SHP77 treated with DMSO at 0.1 percent for 48 hours (cell line): ENCODE measurements at regions not wholly inside any gene's neighbourhood (a gene's known extent, or its start where the extent isn't known, plus 50 kb on each side); places are given as distances from the start of the nearest gene placed in this dataset.

Source experiments
- DNase-seq: peaks from one replicate; lab custom pipeline; 2025; lab: John Stamatoyannopoulos, UW

- DNase-seq: no peak
Measured at GRCh38 chr7:116420003-116420402, 79.5 kb upstream of the CAV2 start.

DNA sequence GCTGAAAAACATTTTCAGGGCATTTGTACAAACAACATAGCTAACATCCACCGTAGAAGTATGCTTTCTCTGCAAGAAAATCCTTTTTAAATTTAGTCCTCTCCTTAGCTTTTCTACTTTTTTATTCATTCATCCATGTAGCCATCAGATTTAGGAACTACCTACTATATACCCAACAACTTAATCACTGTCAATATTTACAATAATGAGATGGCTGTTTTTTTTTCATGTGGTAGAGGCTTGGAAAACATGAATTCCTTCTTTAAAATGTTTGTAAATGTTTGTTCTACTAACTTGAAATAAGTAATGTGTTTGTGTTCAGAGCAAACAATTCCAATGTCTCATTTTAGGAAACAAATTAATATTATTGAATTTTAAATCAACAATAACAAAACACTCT, 78.2 kb upstream of the CAV2 start:
- DNase-seq: no peak

GRCh38 chr7:116422683-116423082, 76.9 kb upstream of the CAV2 start:
- DNase-seq: no peak

DNA sequence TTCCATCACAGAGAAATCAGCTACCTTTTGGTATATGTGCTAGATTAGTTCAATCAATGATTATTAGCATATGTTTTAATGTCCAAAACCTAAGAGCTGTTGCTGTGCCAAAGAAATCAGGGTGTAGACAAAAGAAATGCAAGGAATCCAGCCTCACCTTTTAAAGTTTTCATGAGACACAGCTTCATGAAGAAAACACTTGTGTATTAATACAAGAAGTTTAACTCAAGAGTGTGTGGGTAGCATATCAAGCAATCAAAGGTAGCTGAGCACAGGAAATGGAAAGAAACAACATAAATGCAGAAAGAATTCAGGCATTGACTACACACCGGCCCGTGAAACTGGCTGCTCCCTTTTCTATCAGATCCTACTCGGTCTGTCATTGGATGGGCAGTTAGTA, 76.0 kb upstream of the CAV2 start:
- DNase-seq: no peak

DNA sequence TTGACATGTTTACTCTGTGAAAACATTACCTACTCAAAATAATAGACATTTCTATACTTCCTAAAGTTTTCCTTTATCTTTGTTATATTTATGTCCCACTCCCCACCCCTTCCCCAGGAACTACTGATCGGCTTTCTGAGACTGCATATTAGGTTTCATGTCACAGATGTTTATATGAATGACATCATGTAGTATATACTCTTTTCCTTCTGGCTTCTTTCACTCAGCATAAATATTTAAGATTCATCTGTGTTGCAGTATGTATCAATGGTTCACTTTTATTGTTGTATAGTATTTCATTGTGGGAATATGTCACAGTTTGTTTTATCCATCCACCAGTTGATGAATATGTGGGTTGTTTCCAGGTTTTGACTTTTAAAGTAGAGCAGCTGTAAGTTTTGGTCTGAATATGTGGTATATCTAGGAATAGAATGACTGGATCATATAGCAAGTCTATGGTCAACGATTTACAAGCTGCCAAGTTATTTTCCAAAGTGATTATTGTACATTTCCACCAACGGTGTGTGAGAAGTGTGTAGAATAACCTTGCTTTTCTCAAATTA, 73.8 kb upstream of the CAV2 start:
- DNase-seq: no peak

GRCh38 chr7:116426428-116427156, 72.9 kb upstream of the CAV2 start:
- no peak for DNase-seq

- no peak for DNase-seq
Measured at GRCh38 chr7:116429986-116430619, 69.4 kb upstream of the CAV2 start.

DNA sequence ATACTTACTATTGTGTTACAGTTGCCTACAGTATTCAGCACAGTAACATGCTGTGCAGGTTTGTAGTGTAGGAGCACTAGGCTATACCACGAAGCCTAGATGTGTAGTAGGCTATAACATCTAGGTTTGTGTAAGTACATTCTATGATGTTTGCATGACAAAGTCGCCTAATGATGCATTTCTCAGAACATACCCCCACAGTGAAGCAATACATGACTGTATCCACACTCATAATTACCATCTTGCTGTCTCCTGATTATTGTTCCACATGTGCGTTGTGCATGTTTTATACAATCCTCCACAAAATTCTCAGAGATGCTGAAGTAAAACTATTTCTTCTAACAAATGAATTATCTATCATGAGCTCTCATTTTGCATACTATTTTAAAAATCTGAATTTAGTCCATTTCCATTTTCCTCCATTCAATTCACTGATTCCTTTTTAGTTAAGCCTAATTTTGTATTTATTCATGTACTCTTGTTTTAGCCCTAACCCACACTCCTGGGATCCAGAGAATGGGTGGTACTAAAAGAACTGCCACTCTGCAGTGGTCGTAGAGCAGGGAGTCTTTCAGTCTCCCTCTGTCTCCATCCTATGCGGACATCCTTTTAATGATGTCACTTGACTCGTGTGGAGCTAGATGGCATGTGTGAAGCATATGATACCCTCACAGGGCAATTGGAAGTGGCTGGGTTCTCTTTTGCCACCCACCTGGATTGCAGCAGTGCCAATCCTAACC, 67.6 kb upstream of the CAV2 start:
- DNase-seq: no peak

GRCh38 chr7:116432527-116432916, 67.0 kb upstream of the CAV2 start:
- DNase-seq: no peak

DNA sequence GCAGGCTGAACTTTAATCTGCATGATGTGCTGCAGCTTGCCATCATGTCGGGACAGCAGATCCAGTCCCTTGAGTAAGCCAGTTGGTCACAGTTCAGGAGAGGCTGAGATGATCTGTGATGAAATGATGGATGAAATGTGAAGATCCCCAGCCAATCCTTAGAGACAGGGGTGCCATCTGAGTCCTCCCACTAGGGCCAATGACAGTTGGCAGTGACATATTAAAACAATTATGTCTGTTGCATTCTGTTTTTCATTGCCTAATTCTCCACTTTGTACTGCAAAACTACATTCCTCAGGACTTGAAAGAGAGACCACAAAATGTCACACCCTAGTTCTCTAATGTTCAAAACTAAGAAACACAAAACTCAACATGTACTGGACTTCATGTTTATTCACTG, 66.3 kb upstream of the CAV2 start:
- DNase-seq: no peak

- no peak for DNase-seq
Measured at GRCh38 chr7:116434820-116435341, 64.7 kb upstream of the CAV2 start.

DNA sequence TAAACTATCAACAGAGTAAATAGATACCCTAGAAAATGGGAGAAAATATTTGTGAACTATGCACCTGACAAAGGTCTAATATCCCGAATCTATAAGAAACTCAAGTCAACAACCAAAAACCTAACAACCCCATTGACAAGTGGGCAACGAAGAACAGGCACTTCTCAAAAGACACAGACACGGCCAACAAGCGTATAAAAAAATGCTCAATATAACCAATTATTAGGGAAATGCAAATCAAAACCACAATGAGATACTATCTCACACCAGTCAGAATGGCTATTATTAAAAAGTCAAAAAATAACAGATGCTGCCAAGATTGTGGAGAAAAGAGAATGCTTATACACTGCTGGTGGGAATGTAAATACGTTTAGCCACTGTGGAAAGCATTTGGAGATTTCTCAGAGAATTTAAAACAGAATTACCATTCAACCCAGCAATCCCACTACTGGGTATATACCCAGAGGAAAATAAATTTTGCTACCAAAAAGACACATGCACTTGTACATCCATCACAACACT, 63.2 kb upstream of the CAV2 start:
- DNase-seq: no peak

- no peak for DNase-seq
Measured at GRCh38 chr7:116438267-116438666, 61.3 kb upstream of the CAV2 start.

DNA sequence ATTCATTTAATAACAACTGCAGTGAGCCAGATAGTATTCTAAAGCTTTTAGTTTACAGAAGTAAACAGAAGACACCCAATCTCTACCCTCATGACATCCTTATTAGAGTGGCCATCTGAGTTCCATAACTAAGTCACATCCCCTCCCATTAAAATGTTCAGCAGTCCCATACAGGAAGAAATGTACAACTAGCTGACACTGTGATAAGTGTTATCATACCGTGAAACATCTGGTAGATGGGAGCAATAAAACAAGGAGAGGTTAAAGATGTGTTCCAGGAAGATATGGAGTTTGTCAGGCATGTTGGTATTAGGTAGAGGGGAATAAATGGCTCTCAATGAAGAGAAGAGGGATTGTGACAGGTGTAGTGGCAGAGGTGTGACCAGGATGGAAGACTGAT, 60.5 kb upstream of the CAV2 start:
- DNase-seq: no peak

DNA sequence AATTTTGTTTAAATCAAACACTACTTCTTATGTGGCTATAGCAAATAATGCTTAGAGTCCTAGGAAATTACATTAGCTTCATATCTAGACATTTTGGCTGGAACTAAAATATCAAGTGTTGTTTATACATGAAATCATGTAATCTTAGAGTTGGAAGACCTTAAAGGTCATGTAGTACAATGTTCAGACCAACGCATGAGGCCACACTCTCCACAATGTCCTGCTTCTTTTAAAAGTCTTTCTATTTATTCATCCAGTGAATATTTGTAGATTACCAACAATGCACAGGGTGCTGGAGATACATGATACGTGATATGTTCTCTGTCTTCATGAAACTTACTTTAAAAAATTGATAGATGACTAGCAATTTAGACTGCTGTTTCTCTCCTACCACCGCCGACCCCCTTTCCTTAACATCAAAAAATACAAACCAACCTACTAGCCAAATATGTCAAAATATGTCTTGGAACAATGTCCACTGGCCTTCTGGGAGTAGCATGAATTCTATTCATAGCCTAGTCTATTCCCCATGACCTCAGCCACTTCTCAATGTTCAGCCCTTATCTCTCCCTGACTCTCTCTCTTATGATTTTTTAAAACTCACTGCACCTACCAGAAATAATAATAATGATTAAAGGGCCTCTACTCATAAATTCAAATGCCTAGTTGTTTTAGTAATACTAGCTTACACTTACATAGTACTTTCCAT, 59.5 kb upstream of the CAV2 start:
- DNase-seq: no peak

GRCh38 chr7:116441534-116441933, 58.0 kb upstream of the CAV2 start:
- no peak for DNase-seq

DNA sequence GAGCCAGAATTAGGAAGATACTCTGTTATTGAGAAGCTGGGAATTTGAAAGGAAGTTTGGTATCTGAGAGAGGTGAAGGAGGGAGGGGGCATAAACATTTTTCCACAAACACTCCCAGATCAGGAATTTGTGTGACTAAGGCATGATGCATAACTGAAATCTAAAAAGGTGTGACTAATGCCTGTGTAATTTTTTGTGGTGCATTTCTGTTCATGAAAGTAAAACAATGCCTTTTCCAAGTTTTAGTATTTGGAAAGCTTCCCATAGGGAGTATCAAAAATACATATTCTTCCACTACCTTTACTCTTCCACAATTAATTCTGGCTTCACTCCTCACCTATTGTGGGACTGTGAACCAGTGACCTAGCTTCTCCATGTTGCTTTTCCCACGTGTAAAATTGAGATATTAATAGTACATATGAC, 56.4 kb upstream of the CAV2 start:
- DNase-seq: no peak

DNA sequence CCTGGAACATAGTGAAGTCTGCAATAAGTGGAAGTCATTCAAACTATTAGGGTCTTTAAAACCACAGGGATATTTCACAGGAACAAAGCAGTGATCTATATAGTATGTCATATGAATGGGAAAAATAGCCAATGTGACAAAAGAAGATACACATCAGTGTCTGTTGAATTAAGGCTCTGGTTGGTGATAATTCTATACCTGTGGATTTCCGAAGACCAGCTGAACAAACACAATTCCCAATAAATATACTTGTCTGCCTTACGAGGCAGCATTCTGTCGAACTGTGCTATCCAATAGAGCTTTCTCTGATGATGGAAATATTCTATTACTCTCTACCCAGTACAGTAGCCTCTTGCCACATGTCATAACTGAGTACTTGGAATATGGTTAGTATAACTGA, 55.9 kb upstream of the CAV2 start:
- peak; percentile 67 for DNase-seq

- no peak for DNase-seq
Measured at GRCh38 chr7:116445447-116446211, 53.9 kb upstream of the CAV2 start.

DNA sequence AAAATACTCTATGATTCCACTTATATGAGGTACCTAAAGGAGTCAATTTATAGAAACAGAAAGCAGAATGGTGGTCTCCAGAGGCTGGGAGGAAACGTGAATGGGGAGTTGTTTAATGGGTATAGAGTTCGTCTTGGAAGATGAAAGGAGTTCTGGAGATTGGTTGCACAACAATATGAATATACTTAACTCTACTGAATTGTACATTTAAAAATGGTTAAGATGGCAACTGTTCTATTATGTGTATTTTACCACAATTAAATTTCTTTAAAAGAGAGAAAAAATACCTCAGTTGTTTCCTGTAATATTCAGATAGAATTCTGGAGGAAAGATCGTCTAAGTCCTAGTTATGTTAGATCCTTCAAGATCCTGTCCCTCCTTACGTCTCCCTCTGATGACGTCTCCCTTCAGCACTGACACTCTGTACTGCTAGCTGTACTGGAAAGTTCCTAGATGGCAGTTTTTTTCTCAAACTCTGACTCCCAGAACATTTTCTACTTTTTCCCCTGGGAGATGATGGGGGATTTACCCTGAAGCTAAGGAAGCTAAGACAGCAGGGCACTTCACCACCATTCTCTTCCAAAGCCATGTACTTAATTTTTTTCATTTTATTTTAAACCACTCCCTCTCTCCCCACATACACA, 53.2 kb upstream of the CAV2 start:
- DNase-seq: no peak

DNA sequence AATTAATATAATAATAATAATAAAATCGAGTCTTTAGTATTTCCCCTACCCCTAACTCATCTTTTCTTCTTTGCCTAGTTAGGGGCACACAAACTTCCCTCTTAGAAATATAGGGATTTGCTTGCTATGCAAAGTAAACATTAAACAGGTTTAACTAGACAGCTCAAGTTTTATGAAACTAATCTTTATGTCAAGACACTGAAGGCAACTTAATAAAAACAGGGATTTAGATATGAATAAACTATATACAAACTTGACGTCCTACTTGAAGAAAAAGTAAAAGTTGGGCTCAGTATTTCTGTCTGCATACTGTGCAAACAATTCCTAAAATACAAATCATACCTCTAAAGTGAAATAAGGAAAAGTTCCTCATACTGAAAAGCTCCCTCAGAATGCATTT, 52.1 kb upstream of the CAV2 start:
- DNase-seq: no peak
